GM23338 (cell line): ENCODE measurements at regions not wholly inside any gene's neighbourhood (a gene's known extent, or its start where the extent isn't known, plus 50 kb on each side); places are given as distances from the start of the nearest gene placed in this dataset.

Experiments used
- ATAC-seq: fragments of 200-7000 bp; cut with Tn5 transposase; 3 replicates; pipeline ENCODE4 v1.9.1; 2020
- DNase-seq: peaks from one replicate; pipeline ENCODE4 v3.0.0-alpha.2; 2015; ENCODE audit warnings: low spot score
- H2AFZ ChIP-seq: fragments of 200-600 bp; sonication (generic); 2 replicates; pipeline ENCODE4 v1.8.0; 2016; ENCODE audit warnings: antibody characterized with exemption, mild to moderate bottlenecking, moderate library complexity
- H3F3A ChIP-seq: fragments of 200-600 bp; sonication (generic); replicated peaks from 2 replicates; pipeline ENCODE4 v1.8.0; 2017; ENCODE audit warnings: antibody characterized with exemption, mixed run types, low read depth
- H3K27ac ChIP-seq: fragments of 200-600 bp; sonication (generic); 2 replicates; pipeline ENCODE4 v1.6.1; 2016; ENCODE audit warnings: low read depth
- H3K27me3 ChIP-seq: fragments of 200-600 bp; sonication (generic); 2 replicates; pipeline ENCODE4 v1.8.0; 2016; ENCODE audit warnings: mild to moderate bottlenecking, mixed run types, moderate library complexity; ENCODE audit not compliant: insufficient read depth
- H3K36me3 ChIP-seq: fragments of 200-600 bp; sonication (generic); 2 replicates; pipeline ENCODE4 v1.8.0; 2016; ENCODE audit warnings: mild to moderate bottlenecking; ENCODE audit not compliant: insufficient read depth
- H3K4me1 ChIP-seq: fragments of 200-600 bp; sonication (generic); 2 replicates; pipeline ENCODE4 v1.8.0; 2016; ENCODE audit warnings: mild to moderate bottlenecking, moderate library complexity; ENCODE audit not compliant: insufficient read depth
- H3K4me2 ChIP-seq: fragments of 200-600 bp; sonication (generic); 2 replicates; pipeline ENCODE4 v1.7.1; 2017; ENCODE audit warnings: mixed run types
- H3K4me3 ChIP-seq: fragments of 200-600 bp; sonication (generic); 2 replicates; pipeline ENCODE4 v1.6.1; 2016; ENCODE audit warnings: mixed run types
- H3K79me2 ChIP-seq: fragments of 200-600 bp; sonication (generic); replicated peaks from 2 replicates; pipeline ENCODE4 v1.8.0; 2017; ENCODE audit warnings: mild to moderate bottlenecking; ENCODE audit not compliant: insufficient read depth
- H3K9me2 ChIP-seq: fragments of 200-600 bp; sonication (generic); 2 replicates; pipeline ENCODE4 v1.8.0; 2017; ENCODE audit not compliant: insufficient read depth
- H4K20me1 ChIP-seq: fragments of 200-600 bp; sonication (generic); replicated peaks from 2 replicates; pipeline ENCODE4 v1.8.0; 2017; ENCODE audit warnings: mild to moderate bottlenecking; ENCODE audit not compliant: insufficient read depth
- H3K27ac Mint-ChIP-seq: 2 replicates; pipeline ENCODE4 v1.8.0; 2020; ENCODE audit warnings: inconsistent platforms, mild to moderate bottlenecking, moderate library complexity, mixed read lengths
- H3K27me3 Mint-ChIP-seq: 3 replicates; pipeline ENCODE4 v1.8.0; 2022; ENCODE audit warnings: low read depth, mild to moderate bottlenecking, moderate library complexity, mixed read lengths, inconsistent platforms; ENCODE audit not compliant: insufficient read depth, poor library complexity
- H3K36me3 Mint-ChIP-seq: 3 replicates; pipeline ENCODE4 v1.8.0; 2021; ENCODE audit warnings: low read depth, mild to moderate bottlenecking, inconsistent platforms, moderate library complexity, mixed read lengths
- H3K4me1 Mint-ChIP-seq: 3 replicates; pipeline ENCODE4 v1.8.0; 2020; ENCODE audit warnings: mild to moderate bottlenecking, inconsistent platforms, mixed read lengths
- H3K4me3 Mint-ChIP-seq: 3 replicates; pipeline ENCODE4 v1.8.0; 2021; ENCODE audit warnings: moderate library complexity, mild to moderate bottlenecking, inconsistent platforms, mixed read lengths
- H3K9me3 Mint-ChIP-seq: 3 replicates; pipeline ENCODE4 v1.8.0; 2020; ENCODE audit warnings: moderate library complexity, mild to moderate bottlenecking, inconsistent platforms, mixed read lengths
- EZH2phosphoT487 ChIP-seq: fragments of 200-600 bp; sonication (generic); IDR thresholded peaks from one replicate; pipeline ENCODE4 v1.8.1; 2018; ENCODE audit warnings: antibody characterized with exemption; ENCODE audit not compliant: unreplicated experiment
- JUNB ChIP-seq: IDR thresholded peaks from one replicate; pipeline ENCODE4 v1.6.1; 2016; ENCODE audit warnings: antibody characterized with exemption; ENCODE audit not compliant: unreplicated experiment
- POLR2AphosphoS5 ChIP-seq: IDR thresholded peaks from 2 replicates; pipeline ENCODE4 v1.6.1; 2016; ENCODE audit warnings: antibody characterized with exemption, low read depth
- ZNF114 ChIP-seq: fragments of 250-450 bp; sonication (Bioruptor Pico); IDR thresholded peaks from 2 replicates; pipeline ENCODE4 v1.5.0; 2020; ENCODE audit warnings: mild to moderate bottlenecking, moderate library complexity
- ZNF331 ChIP-seq: fragments of 250-450 bp; sonication (Bioruptor Pico); IDR thresholded peaks from 2 replicates; pipeline ENCODE4 v1.5.0; 2020; ENCODE audit warnings: low read depth, mild to moderate bottlenecking, moderate library complexity
- TF ChIP-seq, protein P1 (sequence below): fragments of 250-450 bp; sonication (Bioruptor Pico); IDR thresholded peaks from 2 replicates; pipeline ENCODE4 v1.5.0; 2020; ENCODE audit warnings: mild to moderate bottlenecking, moderate library complexity

DNA sequence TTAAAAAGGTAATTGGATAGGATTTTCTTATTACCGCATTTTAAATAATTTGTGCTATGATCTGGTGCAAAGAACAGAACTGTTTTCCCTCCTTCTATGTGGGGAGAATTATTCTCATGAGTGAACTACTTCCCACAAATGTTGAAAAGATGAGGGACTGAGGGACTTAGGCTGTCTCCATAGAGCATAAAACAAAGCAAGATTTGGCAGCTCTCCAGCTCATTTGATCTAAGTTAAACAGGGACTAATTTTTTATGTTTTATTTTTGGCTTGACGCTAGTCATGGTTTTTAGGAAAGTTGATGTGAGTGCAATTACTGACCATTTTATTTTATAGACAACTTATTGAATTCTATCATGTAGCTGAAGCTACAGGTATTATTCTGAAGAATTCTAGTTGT lies 362.3 kb downstream of the HLX start:
- DNase-seq = no peak
- H3K36me3 Mint-ChIP-seq = no peaks in the 10 kb centered on the region
- H3K79me2 ChIP-seq = no peaks in the 10 kb centered on the region
- no peaks in the 10 kb centered on the region for H3F3A ChIP-seq
- ATAC-seq = no peak
- peaks cover 3% of the 10 kb centered on the region for H3K27me3 Mint-ChIP-seq
- no peaks in the 10 kb centered on the region for H3K9me3 Mint-ChIP-seq
- no peak overlapping the region for H2AFZ ChIP-seq
- no peak overlapping the region for H3K27ac ChIP-seq
- no peaks in the 10 kb centered on the region for H3K4me1 ChIP-seq
- 0 out of 3 replicates have a peak, but pooled peaks cover 2% of the 10 kb centered on the region for H3K4me1 Mint-ChIP-seq
- H3K27ac Mint-ChIP-seq = no peak overlapping the region
- no peaks in the 10 kb centered on the region for H3K9me2 ChIP-seq
- H3K27me3 ChIP-seq = no peaks in the 10 kb centered on the region
- no peaks in the 10 kb centered on the region for H4K20me1 ChIP-seq
- H3K4me2 ChIP-seq = no peak overlapping the region
- no peak overlapping the region for H3K4me3 Mint-ChIP-seq
- H3K36me3 ChIP-seq = no peaks in the 10 kb centered on the region
- TF ChIP-seq, protein P1, sequence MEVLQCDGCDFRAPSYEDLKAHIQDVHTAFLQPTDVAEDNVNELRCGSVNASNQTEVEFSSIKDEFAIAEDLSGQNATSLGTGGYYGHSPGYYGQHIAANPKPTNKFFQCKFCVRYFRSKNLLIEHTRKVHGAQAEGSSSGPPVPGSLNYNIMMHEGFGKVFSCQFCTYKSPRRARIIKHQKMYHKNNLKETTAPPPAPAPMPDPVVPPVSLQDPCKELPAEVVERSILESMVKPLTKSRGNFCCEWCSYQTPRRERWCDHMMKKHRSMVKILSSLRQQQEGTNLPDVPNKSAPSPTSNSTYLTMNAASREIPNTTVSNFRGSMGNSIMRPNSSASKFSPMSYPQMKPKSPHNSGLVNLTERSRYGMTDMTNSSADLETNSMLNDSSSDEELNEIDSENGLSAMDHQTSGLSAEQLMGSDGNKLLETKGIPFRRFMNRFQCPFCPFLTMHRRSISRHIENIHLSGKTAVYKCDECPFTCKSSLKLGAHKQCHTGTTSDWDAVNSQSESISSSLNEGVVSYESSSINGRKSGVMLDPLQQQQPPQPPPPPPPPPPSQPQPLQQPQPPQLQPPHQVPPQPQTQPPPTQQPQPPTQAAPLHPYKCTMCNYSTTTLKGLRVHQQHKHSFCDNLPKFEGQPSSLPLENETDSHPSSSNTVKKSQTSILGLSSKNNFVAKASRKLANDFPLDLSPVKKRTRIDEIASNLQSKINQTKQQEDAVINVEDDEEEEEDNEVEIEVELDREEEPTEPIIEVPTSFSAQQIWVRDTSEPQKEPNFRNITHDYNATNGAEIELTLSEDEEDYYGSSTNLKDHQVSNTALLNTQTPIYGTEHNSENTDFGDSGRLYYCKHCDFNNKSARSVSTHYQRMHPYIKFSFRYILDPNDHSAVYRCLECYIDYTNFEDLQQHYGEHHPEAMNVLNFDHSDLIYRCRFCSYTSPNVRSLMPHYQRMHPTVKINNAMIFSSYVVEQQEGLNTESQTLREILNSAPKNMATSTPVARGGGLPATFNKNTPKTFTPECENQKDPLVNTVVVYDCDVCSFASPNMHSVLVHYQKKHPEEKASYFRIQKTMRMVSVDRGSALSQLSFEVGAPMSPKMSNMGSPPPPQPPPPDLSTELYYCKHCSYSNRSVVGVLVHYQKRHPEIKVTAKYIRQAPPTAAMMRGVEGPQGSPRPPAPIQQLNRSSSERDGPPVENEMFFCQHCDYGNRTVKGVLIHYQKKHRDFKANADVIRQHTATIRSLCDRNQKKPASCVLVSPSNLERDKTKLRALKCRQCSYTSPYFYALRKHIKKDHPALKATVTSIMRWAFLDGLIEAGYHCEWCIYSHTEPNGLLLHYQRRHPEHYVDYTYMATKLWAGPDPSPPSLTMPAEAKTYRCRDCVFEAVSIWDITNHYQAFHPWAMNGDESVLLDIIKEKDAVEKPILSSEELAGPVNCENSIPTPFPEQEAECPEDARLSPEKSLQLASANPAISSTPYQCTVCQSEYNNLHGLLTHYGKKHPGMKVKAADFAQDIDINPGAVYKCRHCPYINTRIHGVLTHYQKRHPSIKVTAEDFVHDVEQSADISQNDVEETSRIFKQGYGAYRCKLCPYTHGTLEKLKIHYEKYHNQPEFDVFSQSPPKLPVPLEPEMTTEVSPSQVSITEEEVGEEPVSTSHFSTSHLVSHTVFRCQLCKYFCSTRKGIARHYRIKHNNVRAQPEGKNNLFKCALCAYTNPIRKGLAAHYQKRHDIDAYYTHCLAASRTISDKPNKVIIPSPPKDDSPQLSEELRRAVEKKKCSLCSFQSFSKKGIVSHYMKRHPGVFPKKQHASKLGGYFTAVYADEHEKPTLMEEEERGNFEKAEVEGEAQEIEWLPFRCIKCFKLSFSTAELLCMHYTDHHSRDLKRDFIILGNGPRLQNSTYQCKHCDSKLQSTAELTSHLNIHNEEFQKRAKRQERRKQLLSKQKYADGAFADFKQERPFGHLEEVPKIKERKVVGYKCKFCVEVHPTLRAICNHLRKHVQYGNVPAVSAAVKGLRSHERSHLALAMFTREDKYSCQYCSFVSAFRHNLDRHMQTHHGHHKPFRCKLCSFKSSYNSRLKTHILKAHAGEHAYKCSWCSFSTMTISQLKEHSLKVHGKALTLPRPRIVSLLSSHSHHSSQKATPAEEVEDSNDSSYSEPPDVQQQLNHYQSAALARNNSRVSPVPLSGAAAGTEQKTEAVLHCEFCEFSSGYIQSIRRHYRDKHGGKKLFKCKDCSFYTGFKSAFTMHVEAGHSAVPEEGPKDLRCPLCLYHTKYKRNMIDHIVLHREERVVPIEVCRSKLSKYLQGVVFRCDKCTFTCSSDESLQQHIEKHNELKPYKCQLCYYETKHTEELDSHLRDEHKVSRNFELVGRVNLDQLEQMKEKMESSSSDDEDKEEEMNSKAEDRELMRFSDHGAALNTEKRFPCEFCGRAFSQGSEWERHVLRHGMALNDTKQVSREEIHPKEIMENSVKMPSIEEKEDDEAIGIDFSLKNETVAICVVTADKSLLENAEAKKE (CRISPR knock-in tag) = no peak
- no peak for TF ChIP-seq POLR2AphosphoS5
- H3K4me3 ChIP-seq = no peak overlapping the region

DNA sequence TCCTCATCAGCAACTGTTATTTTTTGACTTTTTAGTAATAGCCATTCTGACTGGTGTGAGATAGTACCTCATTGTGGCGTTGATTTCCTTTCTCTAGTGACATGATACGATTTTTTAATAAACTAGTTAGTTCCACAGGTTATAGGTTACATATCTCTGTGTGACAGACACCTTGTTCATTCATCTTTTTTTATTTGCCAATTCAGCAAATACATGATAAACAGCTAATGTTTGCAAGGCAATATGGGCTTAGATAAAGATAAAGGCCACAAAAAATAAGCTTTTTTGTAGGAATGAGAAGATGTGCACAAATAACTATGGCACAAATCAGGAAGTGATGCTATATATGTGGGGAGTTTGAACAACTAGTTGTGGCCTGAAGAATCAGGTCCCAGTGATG lies 366.8 kb downstream of the HLX start:
- Mint-ChIP-seq H3K4me1 (no peaks in the 10 kb centered on the region), H3K36me3 (no peaks in the 10 kb centered on the region), H3K9me3 (no peaks in the 10 kb centered on the region), H3K4me3 (no peak overlapping the region), H3K27me3 (peaks cover 2% of the 10 kb centered on the region), H3K27ac (no peak overlapping the region)
- no peaks in the 10 kb centered on the region for H3K79me2 ChIP-seq
- no peaks in the 10 kb centered on the region for H3K27me3 ChIP-seq
- DNase-seq = no peak
- no peak overlapping the region for H3K4me2 ChIP-seq
- H2AFZ ChIP-seq = no peak overlapping the region
- H3K4me1 ChIP-seq = no peaks in the 10 kb centered on the region
- H3K9me2 ChIP-seq = no peaks in the 10 kb centered on the region
- no peak overlapping the region for H3K4me3 ChIP-seq
- H3K36me3 ChIP-seq = no peaks in the 10 kb centered on the region
- no peaks in the 10 kb centered on the region for H4K20me1 ChIP-seq
- no peak overlapping the region for H3K27ac ChIP-seq
- H3F3A ChIP-seq = no peaks in the 10 kb centered on the region
- no peak for ATAC-seq
- TF ChIP-seq, protein P1 (CRISPR knock-in tag) = no peak
- no peak for TF ChIP-seq ZNF331 (CRISPR knock-in tag)
- TF ChIP-seq POLR2AphosphoS5 = no peak
- TF ChIP-seq JUNB = no peak
- no peak for TF ChIP-seq EZH2phosphoT487
- TF ChIP-seq ZNF114 (CRISPR knock-in tag) = no peak
